SH-SY5Y (cell line): ENCODE measurements at regions not wholly inside any gene's neighbourhood (a gene's known extent, or its start where the extent isn't known, plus 50 kb on each side); places are given as distances from the start of the nearest gene placed in this dataset.

Source experiments
- GATA2 ChIP-seq: IDR thresholded peaks from 2 replicates; pipeline ENCODE4 v1.6.1; 2011; ENCODE audit warnings: mild to moderate bottlenecking, low read depth, low read length
- GATA3 ChIP-seq: IDR thresholded peaks from 2 replicates; pipeline ENCODE4 v1.6.1; 2011; ENCODE audit warnings: low read depth, mild to moderate bottlenecking, low read length, moderate library complexity

- TF ChIP-seq GATA3, result no peak
- no peak for TF ChIP-seq GATA2
These were observed 51.1 kb upstream of the ROPN1 start for GRCh38 chr3:124043023-124043422.

GRCh38 chr3:124044956-124045355 lies 53.0 kb upstream of the ROPN1 start:
- no peak for TF ChIP-seq GATA3
- TF ChIP-seq GATA2, result no peak

GRCh38 chr3:124048967-124049798 lies 57.3 kb upstream of the ROPN1 start:
- TF ChIP-seq GATA3, result no peak
- TF ChIP-seq GATA2, result no peak

- TF ChIP-seq GATA2, result no peak
- no peak for TF ChIP-seq GATA3
These were observed 59.7 kb upstream of the ROPN1 start for GRCh38 chr3:124051636-124052035.

- TF ChIP-seq GATA2 (no peak), GATA3 (no peak)
These were observed 61.9 kb upstream of the ROPN1 start for GRCh38 chr3:124053871-124054270.

GRCh38 chr3:124056846-124057245 lies 64.9 kb upstream of the ROPN1 start:
- TF ChIP-seq GATA3 (no peak), GATA2 (no peak)

- no peak for TF ChIP-seq GATA2
- TF ChIP-seq GATA3, result no peak
These were observed 65.5 kb upstream of the ROPN1 start for GRCh38 chr3:124057420-124057819.

GRCh38 chr3:124059580-124059979 lies 67.7 kb upstream of the ROPN1 start:
- TF ChIP-seq GATA2 (no peak), GATA3 (no peak)

GRCh38 chr3:124063197-124063909 lies 71.4 kb upstream of the ROPN1 start:
- TF ChIP-seq GATA2 (no peak), GATA3 (no peak)

GRCh38 chr3:124064050-124064449 lies 72.1 kb upstream of the ROPN1 start:
- no peak for TF ChIP-seq GATA2
- TF ChIP-seq GATA3, result no peak

GRCh38 chr3:124075753-124076152 lies 83.8 kb upstream of the ROPN1 start:
- TF ChIP-seq GATA2 (no peak), GATA3 (no peak)

GRCh38 chr3:124076235-124076634 lies 84.3 kb upstream of the ROPN1 start:
- TF ChIP-seq GATA2 (no peak), GATA3 (no peak)

- no peak for TF ChIP-seq GATA3
- TF ChIP-seq GATA2, result no peak
These were observed 87.3 kb upstream of the ROPN1 start for GRCh38 chr3:124078953-124079911.

GRCh38 chr3:124079912-124080276 lies 88.0 kb upstream of the ROPN1 start:
- TF ChIP-seq GATA3, result no peak
